Endothelial cell of umbilical vein (primary cell): ENCODE measurements at regions not wholly inside any gene's neighbourhood (a gene's known extent, or its start where the extent isn't known, plus 50 kb on each side); places are given as distances from the start of the nearest gene placed in this dataset.

Experiments used
- BruUV-seq: library from RNA; stranded (reverse); fragments of 400-500 nt; replicated peaks from 2 replicates; lab custom pipeline; 2021; lab: Mats Ljungman, UMichigan
- CTCF ChIA-PET: fragments of 300-600, 350-600 bp; sonication (Branson Sonifier 250); formaldehyde crosslinking; loops from one replicate; lab custom pipeline; 2021; ENCODE audit warnings: antibody characterized with exemption, inconsistent platforms; lab: Charles Lee
- POLR2A ChIA-PET: fragments of 300-600, 350-600 bp; sonication (Branson Sonifier 250); formaldehyde crosslinking; loops from one replicate; lab custom pipeline; 2021; ENCODE audit warnings: antibody characterized with exemption, inconsistent platforms; lab: Charles Lee
- DNase-seq: peaks from one replicate; pipeline ENCODE4 v3.0.0-alpha.2; 2011; ENCODE audit warnings: low read depth, low spot score
- FAIRE-seq: peaks from 2 replicates; lab custom pipeline; 2011; peaks lifted over from hg19 to GRCh38; lab: Jason Lieb, UNC
- H2AFZ ChIP-seq: 2 replicates; pipeline ENCODE4 v1.6.0; 2012; ENCODE audit warnings: low read depth, low read length, control low read depth, inconsistent platforms
- H3K27ac ChIP-seq: 2 replicates; pipeline ENCODE4 v1.5.1; 2011; ENCODE audit warnings: low read depth, mild to moderate bottlenecking, control low read depth, low read length, moderate library complexity; ENCODE audit not compliant: insufficient read depth
- H3K27me3 ChIP-seq, 2 experiments: 2 replicates each; pipeline versions ENCODE4 v1.6.0 to v1.6.1; 2011; ENCODE audit warnings: low read length in 2 of 2, mixed read lengths in 1 of 2; ENCODE audit not compliant: control insufficient read depth in 2 of 2, insufficient read depth in 2 of 2
- H3K36me3 ChIP-seq, 2 experiments: 2 replicates in 1 of 2; 3 replicates in 1 of 2; pipeline ENCODE4 v1.5.1; 2011; ENCODE audit warnings: low read length in 2 of 2, mild to moderate bottlenecking in 1 of 2, moderate library complexity in 1 of 2; ENCODE audit not compliant: control insufficient read depth in 2 of 2, insufficient read depth in 2 of 2; ENCODE audit errors: extremely low read depth in 1 of 2
- H3K4me1 ChIP-seq: 3 replicates; pipeline ENCODE4 v1.5.1; 2011; ENCODE audit warnings: mild to moderate bottlenecking, low read length; ENCODE audit not compliant: control insufficient read depth, insufficient read depth; ENCODE audit errors: extremely low read depth
- H3K4me2 ChIP-seq: 2 replicates; pipeline ENCODE4 v1.6.1; 2011; ENCODE audit warnings: low read length, control low read depth, mixed read lengths; ENCODE audit not compliant: insufficient read depth
- H3K4me3 ChIP-seq, 3 experiments: fragments of 200-600 bp in 1 of 3; sonication (generic), shearing (Covaris generic) in 1 of 3; replicated peaks in 1 of 3; 2 replicates each; pipeline ENCODE4 v1.5.1; 2011 to 2016; ENCODE audit warnings: control low read depth in 3 of 3, low read length in 3 of 3, mild to moderate bottlenecking in 2 of 3, inconsistent platforms in 1 of 3, low read depth in 1 of 3, moderate library complexity in 1 of 3; ENCODE audit not compliant: insufficient read depth in 1 of 3
- H3K79me2 ChIP-seq: 2 replicates; pipeline ENCODE4 v1.6.0; 2012; ENCODE audit warnings: low read length, inconsistent platforms; ENCODE audit not compliant: control insufficient read depth, insufficient read depth
- H3K9ac ChIP-seq: replicated peaks from 2 replicates; pipeline ENCODE3; 2011; ENCODE audit warnings: low read length, control low read depth; ENCODE audit not compliant: insufficient read depth; ENCODE audit errors: extremely low read depth
- H3K9me1 ChIP-seq: replicated peaks from 3 replicates; pipeline ENCODE4 v1.6.0; 2011; ENCODE audit warnings: mild to moderate bottlenecking, low read length; ENCODE audit not compliant: control insufficient read depth, insufficient read depth; ENCODE audit errors: extremely low read depth
- H3K9me3 ChIP-seq: replicated peaks from 2 replicates; pipeline ENCODE4 v1.5.1; 2012; ENCODE audit warnings: low read length, inconsistent platforms; ENCODE audit not compliant: control insufficient read depth, insufficient read depth
- H4K20me1 ChIP-seq: replicated peaks from 2 replicates; pipeline ENCODE3; 2011; ENCODE audit warnings: mild to moderate bottlenecking, low read length; ENCODE audit not compliant: control insufficient read depth, insufficient read depth; ENCODE audit errors: extremely low read depth
- CTCF ChIP-seq, 2 donors: IDR thresholded peaks; 1 replicate in 1 of 2; 2 replicates in 1 of 2; pipeline ENCODE4 v1.5.1; 2011; ENCODE audit warnings: low read length in 2 of 2, mild to moderate bottlenecking in 2 of 2, moderate library complexity in 2 of 2, control low read depth in 1 of 2, inconsistent platforms in 1 of 2, low read depth in 1 of 2; ENCODE audit not compliant: insufficient read depth in 1 of 2; ENCODE audit errors: extremely low read depth in 1 of 2
- EZH2 ChIP-seq: IDR thresholded peaks from 2 replicates; pipeline ENCODE4 v1.6.1; 2012; ENCODE audit warnings: borderline replicate concordance, low read depth, mild to moderate bottlenecking, moderate library complexity, low read length, inconsistent platforms; ENCODE audit not compliant: severe bottlenecking
- MAX ChIP-seq: IDR thresholded peaks from 2 replicates; pipeline ENCODE4 v1.6.1; 2011; ENCODE audit not compliant: insufficient read depth, insufficient read length
- MYC ChIP-seq: IDR thresholded peaks from one replicate; pipeline ENCODE4 v1.6.1; 2011; ENCODE audit warnings: mild to moderate bottlenecking, low read depth, low read length
- POLR2A ChIP-seq: IDR thresholded peaks from 2 replicates; pipeline ENCODE4 v1.6.1; 2012; ENCODE audit warnings: low read depth, mild to moderate bottlenecking, control low read depth, low read length
- dilution Hi-C: fragments of 300-500 bp; cut with MboI; formaldehyde crosslinking; loops from one replicate; pipeline ENCODE4 v1.15.0; 2019; ENCODE audit warnings: low sequenced_read_pairs; ENCODE audit not compliant: extremely low pct_ligation_motif_present
- intact Hi-C: fragments of 100-400 bp; cut with micrococcal nuclease; formaldehyde crosslinking; loops from one replicate; pipeline ENCODE4 v1.10.0; 2022

GRCh38 chr16:85333744-85334640 lies 221.7 kb upstream of the CIBAR2 start:
- DNase-seq (no peak), FAIRE-seq (no peak)
- H3K27me3 ChIP-seq = no peaks in the 10 kb centered on the region
- H3K36me3 ChIP-seq = no peaks in the 10 kb centered on the region
- TF ChIP-seq CTCF (IDR thresholded peaks at IDR 0.05; ENCODE audit: extremely low read depth in 1 of 2, insufficient read depth in 1 of 2, low read depth in 1 of 2, low read length in 2 of 2) = no peak
- TF ChIP-seq EZH2 = no peak
- no peak for TF ChIP-seq MYC
- TF ChIP-seq MAX = no peak
- no peak for TF ChIP-seq POLR2A
- ChIA-PET POLR2A (no interaction called here), CTCF (interaction anchor here (1.0 to 2.2 kb wide), 9 partner anchors 11 to 283 kb away, joined by 3 to 13 read pairs (median 3); no protein-coding TSS in a partner anchor)
- no peak overlapping the region for H3K9ac ChIP-seq
- H3K79me2 ChIP-seq = no peaks in the 10 kb centered on the region
- no peaks in the 10 kb centered on the region for H4K20me1 ChIP-seq
- intact Hi-C loops = loop anchor here (2.0 to 10.0 kb wide), 2 partner anchors 17 to 219 kb away; partner anchors contain the start of gene CIBAR2
- BruUV-seq = no TSS peak
- no peak overlapping the region for H3K4me2 ChIP-seq
- H3K9me1 ChIP-seq = no peaks in the 10 kb centered on the region
- dilution Hi-C loops = no loop called here
- H3K27ac ChIP-seq = no peak overlapping the region
- no peak overlapping the region for H2AFZ ChIP-seq
- H3K9me3 ChIP-seq = no peaks in the 10 kb centered on the region
- no peak overlapping the region for H3K4me3 ChIP-seq
- H3K4me1 ChIP-seq = peaks cover 15% of the 10 kb centered on the region
